M059J (cell line): ENCODE measurements at regions not wholly inside any gene's neighbourhood (a gene's known extent, or its start where the extent isn't known, plus 50 kb on each side); places are given as distances from the start of the nearest gene placed in this dataset.
"Not testable (repeated sequence)": the region's sequence is repeated elsewhere in the genome, so short reads cannot be mapped to it uniquely, and the experiment has no call there.

Experiments used
- DNase-seq: peaks from one replicate; pipeline ENCODE4 v3.0.0-alpha.2; 2012; ENCODE audit warnings: low read depth

GRCh38 chr2:12879649-12880048 lies 162.9 kb downstream of the TRIB2 start:
- DNase-seq = no peak

GRCh38 chr2:12881952-12882351 lies 165.2 kb downstream of the TRIB2 start:
- DNase-seq = no peak

GRCh38 chr2:12882393-12882792 lies 165.7 kb downstream of the TRIB2 start:
- no peak for DNase-seq

GRCh38 chr2:12883906-12884305 lies 167.2 kb downstream of the TRIB2 start:
- DNase-seq = peak; percentile 70

- DNase-seq = peak; percentile 91
Observed at GRCh38 chr2:12884713-12885282, 168.1 kb downstream of the TRIB2 start.

GRCh38 chr2:12890066-12890465 lies 173.3 kb downstream of the TRIB2 start:
- no peak for DNase-seq

- no peak for DNase-seq
Observed at GRCh38 chr2:12890481-12890991, 173.8 kb downstream of the TRIB2 start.

GRCh38 chr2:12895017-12895416 lies 178.3 kb downstream of the TRIB2 start:
- DNase-seq = no peak

- no peak for DNase-seq
Observed at GRCh38 chr2:12896318-12896982, 179.7 kb downstream of the TRIB2 start.

- DNase-seq = no peak
Observed at GRCh38 chr2:12897181-12897580, 180.4 kb downstream of the TRIB2 start.

GRCh38 chr2:12903272-12903671 lies 186.5 kb downstream of the TRIB2 start:
- no peak for DNase-seq

GRCh38 chr2:12910431-12910830 lies 193.7 kb downstream of the TRIB2 start:
- DNase-seq = no peak

GRCh38 chr2:12915787-12916186 lies 199.1 kb downstream of the TRIB2 start:
- DNase-seq = peak; percentile 4

GRCh38 chr2:12918138-12918834 lies 201.6 kb downstream of the TRIB2 start:
- DNase-seq = no peak

- peak; percentile 55 for DNase-seq
Observed at GRCh38 chr2:12918835-12919445, 202.2 kb downstream of the TRIB2 start.

GRCh38 chr2:12921321-12921720 lies 204.6 kb downstream of the TRIB2 start:
- no peak for DNase-seq

- DNase-seq = peak; percentile 61
Observed at GRCh38 chr2:12923907-12924610, 207.3 kb downstream of the TRIB2 start.

- not testable (repeated sequence) for DNase-seq
Observed at GRCh38 chr2:12926641-12927040, 209.9 kb downstream of the TRIB2 start.

- DNase-seq = peak; percentile 87
Observed at GRCh38 chr2:12928197-12928774, 211.6 kb downstream of the TRIB2 start.

- peak; percentile 29 for DNase-seq
Observed at GRCh38 chr2:12928775-12929401, 212.2 kb downstream of the TRIB2 start.

GRCh38 chr2:12929758-12930157 lies 213.0 kb downstream of the TRIB2 start:
- peak; percentile 82 for DNase-seq
